IMR-90 (cell line): ENCODE measurements at regions not wholly inside any gene's neighbourhood (a gene's known extent, or its start where the extent isn't known, plus 50 kb on each side); places are given as distances from the start of the nearest gene placed in this dataset.

ENCODE experiments used
- BHLHE40 ChIP-seq: fragments of 150-350 bp; IDR thresholded peaks from 2 replicates; pipeline ENCODE4 v1.6.1; 2016; ENCODE audit warnings: mild to moderate bottlenecking, low read depth, low read length
- CEBPB ChIP-seq: IDR thresholded peaks from 2 replicates; pipeline ENCODE4 v1.6.1; 2012; ENCODE audit warnings: low read depth, low read length, improper control_type of control experiment
- CTCF ChIP-seq: conservative IDR thresholded peaks from 2 replicates; pipeline ENCODE4 v1.5.1; 2012; ENCODE audit warnings: mild to moderate bottlenecking, low read depth, low read length, improper control_type of control experiment
- FOS ChIP-seq: fragments of 150-350 bp; IDR thresholded peaks from 2 replicates; pipeline ENCODE4 v1.6.1; 2016; ENCODE audit warnings: low read depth, low read length
- MAZ ChIP-seq: IDR thresholded peaks from 2 replicates; pipeline ENCODE4 v1.6.1; 2012; ENCODE audit warnings: low read depth, mild to moderate bottlenecking, low read length, improper control_type of control experiment, moderate library complexity, borderline replicate concordance
- MXI1 ChIP-seq: IDR thresholded peaks from 2 replicates; pipeline ENCODE4 v1.6.1; 2012; ENCODE audit warnings: low read depth, mild to moderate bottlenecking, low read length, moderate library complexity, borderline replicate concordance
- NFE2L2 ChIP-seq: fragments of 150-350 bp; IDR thresholded peaks from 2 replicates; pipeline ENCODE4 v1.6.1; 2016; ENCODE audit warnings: low read depth, mild to moderate bottlenecking, low read length
- POLR2A ChIP-seq: IDR thresholded peaks from 2 replicates; pipeline ENCODE4 v1.6.1; 2012; ENCODE audit warnings: mild to moderate bottlenecking, low read depth, low read length
- RAD21 ChIP-seq: IDR thresholded peaks from 2 replicates; pipeline ENCODE4 v1.6.1; 2012; ENCODE audit warnings: low read length, improper control_type of control experiment
- RCOR1 ChIP-seq: IDR thresholded peaks from 2 replicates; pipeline ENCODE4 v1.6.1; 2012; ENCODE audit warnings: mild to moderate bottlenecking, low read length, improper control_type of control experiment; ENCODE audit not compliant: insufficient replicate concordance
- RFX5 ChIP-seq: IDR thresholded peaks from 2 replicates; pipeline ENCODE4 v1.8.0; 2012; ENCODE audit warnings: low read depth, mild to moderate bottlenecking, low read length, moderate library complexity
- SMC3 ChIP-seq: fragments of 150-350 bp; IDR thresholded peaks from 2 replicates; pipeline ENCODE4 v1.6.1; 2016; ENCODE audit warnings: low read depth, mild to moderate bottlenecking, antibody characterized with exemption, low read length, moderate library complexity
- USF2 ChIP-seq: fragments of 150-350 bp; IDR thresholded peaks from 2 replicates; pipeline ENCODE4 v1.6.1; 2017; ENCODE audit warnings: mild to moderate bottlenecking, antibody characterized with exemption, low read length, low read depth

DNA sequence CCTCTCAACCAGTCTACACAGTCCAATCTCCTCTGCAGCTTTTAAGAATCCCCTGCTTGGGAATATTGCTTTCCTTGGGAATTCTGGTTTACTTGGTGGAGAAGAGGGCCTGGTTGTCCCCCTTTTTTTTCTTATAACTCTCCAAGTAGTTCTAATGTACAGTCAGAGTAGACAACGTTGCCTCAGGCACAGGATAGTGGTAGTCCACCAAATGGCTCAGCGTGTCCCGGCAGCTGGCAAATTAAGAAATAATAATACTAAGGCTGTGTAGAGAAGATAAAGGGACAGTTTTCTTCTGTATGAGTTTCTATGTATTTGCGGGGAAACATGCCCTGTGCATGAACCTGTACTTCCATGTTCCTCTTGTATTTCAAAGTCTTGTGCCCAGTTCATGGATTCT, 145.7 kb upstream of the RREB1 start:
- no peak for TF ChIP-seq CTCF
- no peak for TF ChIP-seq FOS
- TF ChIP-seq CEBPB: no peak
- TF ChIP-seq SMC3: no peak
- TF ChIP-seq RFX5: no peak
- no peak for TF ChIP-seq BHLHE40
- TF ChIP-seq MAZ: no peak
- no peak for TF ChIP-seq USF2
- TF ChIP-seq POLR2A: no peak
- no peak for TF ChIP-seq RCOR1
- TF ChIP-seq RAD21: no peak
- TF ChIP-seq NFE2L2: no peak
- no peak for TF ChIP-seq MXI1
